GM20000 (cell line): ENCODE measurements at regions not wholly inside any gene's neighbourhood (a gene's known extent, or its start where the extent isn't known, plus 50 kb on each side); places are given as distances from the start of the nearest gene placed in this dataset.
A peak's percentile ranks its signal among the peaks of the same experiment; 100 is the strongest.

Source experiments
- DNase-seq: peaks from one replicate; pipeline ENCODE4 v3.0.0; 2012; ENCODE audit warnings: low spot score
- CTCF ChIP-seq: IDR thresholded peaks from 2 replicates; pipeline ENCODE4 v1.5.1; 2012; ENCODE audit warnings: mild to moderate bottlenecking, control low read depth; ENCODE audit errors: extremely low read depth, missing control alignments

GRCh38 chr11:96447208-96448110 is 57.6 kb downstream of the JRKL start:
- DNase-seq, result no peak
- no peak for TF ChIP-seq CTCF

- DNase-seq, result no peak
- TF ChIP-seq CTCF, result no peak
These were observed 58.4 kb downstream of the JRKL start for GRCh38 chr11:96448225-96448624.

- DNase-seq, result no peak
- no peak for TF ChIP-seq CTCF
These were observed 66.3 kb downstream of the JRKL start for GRCh38 chr11:96456111-96456510.

GRCh38 chr11:96459751-96460150 is 69.9 kb downstream of the JRKL start:
- no peak for DNase-seq
- TF ChIP-seq CTCF, result no peak

GRCh38 chr11:96461871-96462270 is 72.1 kb downstream of the JRKL start:
- no peak for DNase-seq
- TF ChIP-seq CTCF, result no peak

- DNase-seq, result peak; percentile 65
- TF ChIP-seq CTCF, result peak; percentile 36
These were observed 75.0 kb downstream of the JRKL start for GRCh38 chr11:96464700-96465307.

- DNase-seq, result no peak
- no peak for TF ChIP-seq CTCF
These were observed 75.7 kb downstream of the JRKL start for GRCh38 chr11:96465512-96465911.
